ENCODE measurements at regions not wholly inside any gene's neighbourhood (a gene's known extent, or its start where the extent isn't known, plus 50 kb on each side); places are given as distances from the start of the nearest gene placed in this dataset.

GRCh38 chr18:8536922-8537321 lies 72.3 kb upstream of the RAB12 start:
- no peak for DNase-seq (ENCODE audit: low read depth)

- no peak for DNase-seq (ENCODE audit: low read depth)
These were observed 71.8 kb upstream of the RAB12 start for GRCh38 chr18:8537400-8537799.

GRCh38 chr18:8538935-8539334 lies 70.3 kb upstream of the RAB12 start:
- DNase-seq (ENCODE audit: low read depth) = no peak

- no peak for DNase-seq (ENCODE audit: low read depth)
These were observed 62.6 kb upstream of the RAB12 start for GRCh38 chr18:8546677-8547076.

GRCh38 chr18:8548186-8548585 lies 61.1 kb upstream of the RAB12 start:
- no peak for DNase-seq (ENCODE audit: low read depth)

- no peak for DNase-seq (ENCODE audit: low read depth)
These were observed 59.9 kb upstream of the RAB12 start for GRCh38 chr18:8549254-8549757.

GRCh38 chr18:8552151-8552550 lies 57.1 kb upstream of the RAB12 start:
- DNase-seq (ENCODE audit: low read depth) = no peak

GRCh38 chr18:8554354-8554753 lies 54.9 kb upstream of the RAB12 start:
- DNase-seq (ENCODE audit: low read depth) = no peak

- no peak for DNase-seq (ENCODE audit: low read depth)
These were observed 52.8 kb upstream of the RAB12 start for GRCh38 chr18:8556424-8556823.

Data from fibroblast of gingiva (primary cell).